AG04450 (cell line): ENCODE measurements at regions not wholly inside any gene's neighbourhood (a gene's known extent, or its start where the extent isn't known, plus 50 kb on each side); places are given as distances from the start of the nearest gene placed in this dataset.

Experiments used
- CTCF ChIA-PET: fragments of 300-600, 350-600 bp; formaldehyde crosslinking; extraction: SDS; loops from one replicate; lab custom pipeline; 2022; ENCODE audit warnings: antibody characterized with exemption, inconsistent platforms; lab: Charles Lee
- POLR2A ChIA-PET: fragments of 350-600 bp; formaldehyde crosslinking; extraction: SDS; loops from one replicate; lab custom pipeline; 2021; ENCODE audit warnings: antibody characterized with exemption, inconsistent platforms; lab: Yijun Ruan, JAX
- DNase-seq: peaks from one replicate; pipeline ENCODE4 v3.0.0-alpha.2; 2011; ENCODE audit warnings: low read depth, low spot score
- H3K27ac ChIP-seq: one replicate; pipeline ENCODE4 v1.5.1; 2012; ENCODE audit warnings: low read depth, low read length, control low read depth
- H3K27me3 ChIP-seq: one replicate; pipeline ENCODE4 v1.6.0; 2012; ENCODE audit warnings: low read length; ENCODE audit not compliant: control insufficient read depth, insufficient read depth
- H3K4me3 ChIP-seq: 2 replicates; pipeline ENCODE4 v1.5.1; 2011; ENCODE audit warnings: mild to moderate bottlenecking, low read depth, low read length, control low read depth
- H3K9me3 ChIP-seq: 2 replicates; pipeline ENCODE4 v1.5.1; 2012; ENCODE audit warnings: low read length; ENCODE audit not compliant: control insufficient read depth, insufficient read depth
- TF ChIP-seq, protein P1 (sequence below): IDR thresholded peaks from 2 replicates; pipeline ENCODE4 v1.5.1; 2011; ENCODE audit warnings: low read depth, low read length, control low read depth, inconsistent platforms

DNA sequence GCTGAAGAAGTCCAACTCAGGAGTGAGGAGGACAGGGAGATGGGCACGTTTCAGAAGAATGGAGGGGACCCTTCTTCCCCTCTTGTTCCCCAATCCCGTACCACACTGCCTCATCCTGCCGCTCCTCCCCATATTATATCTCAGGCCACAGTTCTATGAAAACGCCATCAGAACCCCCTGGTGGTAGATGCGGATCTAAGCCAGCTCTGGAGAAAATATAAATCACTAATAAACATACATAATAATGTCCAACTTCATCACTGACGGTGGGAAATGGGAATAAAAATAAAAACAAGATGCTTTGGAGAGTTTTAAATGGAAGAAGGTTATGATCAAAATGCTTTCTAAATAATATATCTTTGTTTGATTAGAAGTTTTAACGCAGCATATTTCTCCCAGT is 400.3 kb downstream of the CADM1 start:
- no peak overlapping the region for H3K4me3 ChIP-seq
- POLR2A ChIA-PET: no interaction called here
- H3K9me3 ChIP-seq: no peaks in the 10 kb centered on the region
- TF ChIP-seq, protein P1, sequence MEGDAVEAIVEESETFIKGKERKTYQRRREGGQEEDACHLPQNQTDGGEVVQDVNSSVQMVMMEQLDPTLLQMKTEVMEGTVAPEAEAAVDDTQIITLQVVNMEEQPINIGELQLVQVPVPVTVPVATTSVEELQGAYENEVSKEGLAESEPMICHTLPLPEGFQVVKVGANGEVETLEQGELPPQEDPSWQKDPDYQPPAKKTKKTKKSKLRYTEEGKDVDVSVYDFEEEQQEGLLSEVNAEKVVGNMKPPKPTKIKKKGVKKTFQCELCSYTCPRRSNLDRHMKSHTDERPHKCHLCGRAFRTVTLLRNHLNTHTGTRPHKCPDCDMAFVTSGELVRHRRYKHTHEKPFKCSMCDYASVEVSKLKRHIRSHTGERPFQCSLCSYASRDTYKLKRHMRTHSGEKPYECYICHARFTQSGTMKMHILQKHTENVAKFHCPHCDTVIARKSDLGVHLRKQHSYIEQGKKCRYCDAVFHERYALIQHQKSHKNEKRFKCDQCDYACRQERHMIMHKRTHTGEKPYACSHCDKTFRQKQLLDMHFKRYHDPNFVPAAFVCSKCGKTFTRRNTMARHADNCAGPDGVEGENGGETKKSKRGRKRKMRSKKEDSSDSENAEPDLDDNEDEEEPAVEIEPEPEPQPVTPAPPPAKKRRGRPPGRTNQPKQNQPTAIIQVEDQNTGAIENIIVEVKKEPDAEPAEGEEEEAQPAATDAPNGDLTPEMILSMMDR: 0 out of 2 replicates have a peak, but pooled peaks have one; percentile 18
- CTCF ChIA-PET: no interaction called here
- no peak for DNase-seq
- no peaks in the 10 kb centered on the region for H3K27me3 ChIP-seq
- H3K27ac ChIP-seq: no peak overlapping the region

- CTCF ChIA-PET: no interaction called here
- DNase-seq: no peak
- POLR2A ChIA-PET: no interaction called here
- Histone ChIP-seq H3K27me3 (no peaks in the 10 kb centered on the region), H3K9me3 (no peaks in the 10 kb centered on the region), H3K27ac (no peak overlapping the region), H3K4me3 (no peak overlapping the region)
- TF ChIP-seq, protein P1: no peak
Measured at GRCh38 chr11:115104851-115105453, 399.3 kb downstream of the CADM1 start.

GRCh38 chr11:115111066-115111465 is 393.1 kb downstream of the CADM1 start:
- H3K27ac ChIP-seq: no peak overlapping the region
- H3K9me3 ChIP-seq: no peaks in the 10 kb centered on the region
- H3K4me3 ChIP-seq: no peak overlapping the region
- POLR2A ChIA-PET: no interaction called here
- TF ChIP-seq, protein P1: no peak
- DNase-seq: no peak
- CTCF ChIA-PET: no interaction called here
- H3K27me3 ChIP-seq: no peaks in the 10 kb centered on the region

DNA sequence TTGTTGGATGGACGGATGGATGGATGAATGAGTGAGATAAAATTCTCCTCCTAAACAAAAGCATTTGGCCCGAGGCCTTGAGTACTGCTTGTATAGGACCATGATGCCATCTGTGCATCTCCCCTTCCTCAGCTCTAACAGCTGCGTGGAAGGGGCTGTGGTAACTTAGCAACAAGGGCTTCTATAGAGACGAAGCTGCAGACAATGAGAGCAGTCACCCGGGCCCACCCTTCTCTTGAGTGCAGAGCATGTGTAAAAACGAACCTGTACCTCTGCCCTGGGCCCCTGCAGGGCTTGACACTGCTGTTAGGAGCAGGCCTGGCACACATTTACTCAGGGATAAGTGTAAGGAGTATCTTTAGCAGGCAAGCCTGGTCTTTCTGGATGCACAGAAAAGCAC is 391.5 kb downstream of the CADM1 start:
- POLR2A ChIA-PET: no interaction called here
- DNase-seq: no peak
- Histone ChIP-seq H3K27me3 (no peaks in the 10 kb centered on the region), H3K9me3 (no peaks in the 10 kb centered on the region), H3K27ac (no peak overlapping the region), H3K4me3 (no peak overlapping the region)
- TF ChIP-seq, protein P1: no peak
- CTCF ChIA-PET: no interaction called here

DNA sequence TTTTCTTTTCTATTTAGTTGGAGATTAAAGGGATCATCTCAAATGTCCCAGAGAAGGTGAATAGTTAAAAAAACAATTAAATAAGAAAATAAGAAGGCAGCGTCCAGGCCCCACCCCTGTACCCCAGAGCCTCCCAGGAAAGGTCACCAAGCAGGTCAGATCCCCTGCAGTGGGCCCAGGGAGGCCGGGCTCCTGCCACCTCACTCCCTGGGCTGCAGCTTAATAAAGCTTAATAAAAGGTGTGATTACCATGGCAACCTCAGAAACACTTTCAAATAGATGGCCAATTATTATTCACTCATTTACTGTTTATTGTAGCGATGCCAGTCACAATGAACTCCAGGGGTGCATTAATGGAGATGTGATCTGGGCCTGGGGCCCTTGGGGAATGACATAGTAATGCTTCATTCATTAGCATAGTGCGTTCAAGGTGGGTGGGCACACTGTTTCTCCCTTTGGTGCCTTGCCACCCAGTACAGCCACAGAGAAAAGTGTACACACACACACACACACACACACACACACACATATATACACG is 386.2 kb downstream of the CADM1 start:
- TF ChIP-seq, protein P1: no peak
- ChIA-PET POLR2A (no interaction called here), CTCF (interaction anchor here (0.6 kb wide), 1 partner anchor 1069 kb away, joined by 4 read pairs; no protein-coding TSS in a partner anchor)
- H3K27me3 ChIP-seq: peaks cover 7% of the 10 kb centered on the region
- H3K4me3 ChIP-seq: no peak overlapping the region
- H3K27ac ChIP-seq: no peak overlapping the region
- DNase-seq: no peak
- no peaks in the 10 kb centered on the region for H3K9me3 ChIP-seq
